Endothelial cell of umbilical vein (primary cell): ENCODE measurements at regions not wholly inside any gene's neighbourhood (a gene's known extent, or its start where the extent isn't known, plus 50 kb on each side); places are given as distances from the start of the nearest gene placed in this dataset.

Experiments used
- BruUV-seq: library from RNA; stranded (reverse); fragments of 400-500 nt; replicated peaks from 2 replicates; lab custom pipeline; 2021; lab: Mats Ljungman, UMichigan
- CTCF ChIA-PET: fragments of 300-600, 350-600 bp; sonication (Branson Sonifier 250); formaldehyde crosslinking; loops from one replicate; lab custom pipeline; 2021; ENCODE audit warnings: antibody characterized with exemption, inconsistent platforms; lab: Charles Lee
- POLR2A ChIA-PET: fragments of 300-600, 350-600 bp; sonication (Branson Sonifier 250); formaldehyde crosslinking; loops from one replicate; lab custom pipeline; 2021; ENCODE audit warnings: antibody characterized with exemption, inconsistent platforms; lab: Charles Lee
- DNase-seq: peaks from one replicate; pipeline ENCODE4 v3.0.0-alpha.2; 2011; ENCODE audit warnings: low read depth, low spot score
- FAIRE-seq: peaks from 2 replicates; lab custom pipeline; 2011; peaks lifted over from hg19 to GRCh38; lab: Jason Lieb, UNC
- H2AFZ ChIP-seq: 2 replicates; pipeline ENCODE4 v1.6.0; 2012; ENCODE audit warnings: low read depth, low read length, control low read depth, inconsistent platforms
- H3K27ac ChIP-seq: 2 replicates; pipeline ENCODE4 v1.5.1; 2011; ENCODE audit warnings: low read depth, mild to moderate bottlenecking, control low read depth, low read length, moderate library complexity; ENCODE audit not compliant: insufficient read depth
- H3K27me3 ChIP-seq, 2 experiments: 2 replicates each; pipeline versions ENCODE4 v1.6.0 to v1.6.1; 2011; ENCODE audit warnings: low read length in 2 of 2, mixed read lengths in 1 of 2; ENCODE audit not compliant: control insufficient read depth in 2 of 2, insufficient read depth in 2 of 2
- H3K36me3 ChIP-seq, 2 experiments: 2 replicates in 1 of 2; 3 replicates in 1 of 2; pipeline ENCODE4 v1.5.1; 2011; ENCODE audit warnings: low read length in 2 of 2, mild to moderate bottlenecking in 1 of 2, moderate library complexity in 1 of 2; ENCODE audit not compliant: control insufficient read depth in 2 of 2, insufficient read depth in 2 of 2; ENCODE audit errors: extremely low read depth in 1 of 2
- H3K4me1 ChIP-seq: 3 replicates; pipeline ENCODE4 v1.5.1; 2011; ENCODE audit warnings: mild to moderate bottlenecking, low read length; ENCODE audit not compliant: control insufficient read depth, insufficient read depth; ENCODE audit errors: extremely low read depth
- H3K4me2 ChIP-seq: 2 replicates; pipeline ENCODE4 v1.6.1; 2011; ENCODE audit warnings: low read length, control low read depth, mixed read lengths; ENCODE audit not compliant: insufficient read depth
- H3K4me3 ChIP-seq, 3 experiments: fragments of 200-600 bp in 1 of 3; sonication (generic), shearing (Covaris generic) in 1 of 3; replicated peaks in 1 of 3; 2 replicates each; pipeline ENCODE4 v1.5.1; 2011 to 2016; ENCODE audit warnings: control low read depth in 3 of 3, low read length in 3 of 3, mild to moderate bottlenecking in 2 of 3, inconsistent platforms in 1 of 3, low read depth in 1 of 3, moderate library complexity in 1 of 3; ENCODE audit not compliant: insufficient read depth in 1 of 3
- H3K79me2 ChIP-seq: 2 replicates; pipeline ENCODE4 v1.6.0; 2012; ENCODE audit warnings: low read length, inconsistent platforms; ENCODE audit not compliant: control insufficient read depth, insufficient read depth
- H3K9ac ChIP-seq: replicated peaks from 2 replicates; pipeline ENCODE3; 2011; ENCODE audit warnings: low read length, control low read depth; ENCODE audit not compliant: insufficient read depth; ENCODE audit errors: extremely low read depth
- H3K9me1 ChIP-seq: replicated peaks from 3 replicates; pipeline ENCODE4 v1.6.0; 2011; ENCODE audit warnings: mild to moderate bottlenecking, low read length; ENCODE audit not compliant: control insufficient read depth, insufficient read depth; ENCODE audit errors: extremely low read depth
- H3K9me3 ChIP-seq: replicated peaks from 2 replicates; pipeline ENCODE4 v1.5.1; 2012; ENCODE audit warnings: low read length, inconsistent platforms; ENCODE audit not compliant: control insufficient read depth, insufficient read depth
- H4K20me1 ChIP-seq: replicated peaks from 2 replicates; pipeline ENCODE3; 2011; ENCODE audit warnings: mild to moderate bottlenecking, low read length; ENCODE audit not compliant: control insufficient read depth, insufficient read depth; ENCODE audit errors: extremely low read depth
- CTCF ChIP-seq, 2 donors: IDR thresholded peaks; 1 replicate in 1 of 2; 2 replicates in 1 of 2; pipeline ENCODE4 v1.5.1; 2011; ENCODE audit warnings: low read length in 2 of 2, mild to moderate bottlenecking in 2 of 2, moderate library complexity in 2 of 2, control low read depth in 1 of 2, inconsistent platforms in 1 of 2, low read depth in 1 of 2; ENCODE audit not compliant: insufficient read depth in 1 of 2; ENCODE audit errors: extremely low read depth in 1 of 2
- EZH2 ChIP-seq: IDR thresholded peaks from 2 replicates; pipeline ENCODE4 v1.6.1; 2012; ENCODE audit warnings: borderline replicate concordance, low read depth, mild to moderate bottlenecking, moderate library complexity, low read length, inconsistent platforms; ENCODE audit not compliant: severe bottlenecking
- FOS ChIP-seq: IDR thresholded peaks from 2 replicates; pipeline ENCODE4 v1.6.1; 2011; ENCODE audit warnings: mild to moderate bottlenecking, low read length, moderate library complexity, borderline replicate concordance; ENCODE audit not compliant: insufficient read depth
- GATA2 ChIP-seq: IDR thresholded peaks from 2 replicates; pipeline ENCODE4 v1.7.0; 2011; ENCODE audit warnings: low read depth, mild to moderate bottlenecking, moderate library complexity, mixed read lengths, low read length; ENCODE audit not compliant: insufficient read length, insufficient read depth
- JUN ChIP-seq: IDR thresholded peaks from 2 replicates; pipeline ENCODE4 v1.6.1; 2011; ENCODE audit warnings: borderline replicate concordance, low read depth; ENCODE audit not compliant: insufficient read length, insufficient read depth
- MAX ChIP-seq: IDR thresholded peaks from 2 replicates; pipeline ENCODE4 v1.6.1; 2011; ENCODE audit not compliant: insufficient read depth, insufficient read length
- MYC ChIP-seq: IDR thresholded peaks from one replicate; pipeline ENCODE4 v1.6.1; 2011; ENCODE audit warnings: mild to moderate bottlenecking, low read depth, low read length
- POLR2A ChIP-seq: IDR thresholded peaks from 2 replicates; pipeline ENCODE4 v1.6.1; 2012; ENCODE audit warnings: low read depth, mild to moderate bottlenecking, control low read depth, low read length
- POLR2AphosphoS5 ChIP-seq: IDR thresholded peaks from 2 replicates; pipeline ENCODE4 v1.6.1; 2012; ENCODE audit warnings: low read depth, mild to moderate bottlenecking, control low read depth, low read length, moderate library complexity; ENCODE audit not compliant: insufficient read depth
- dilution Hi-C: fragments of 300-500 bp; cut with MboI; formaldehyde crosslinking; loops from one replicate; pipeline ENCODE4 v1.15.0; 2019; ENCODE audit warnings: low sequenced_read_pairs; ENCODE audit not compliant: extremely low pct_ligation_motif_present
- intact Hi-C: fragments of 100-400 bp; cut with micrococcal nuclease; formaldehyde crosslinking; loops from one replicate; pipeline ENCODE4 v1.10.0; 2022

GRCh38 chr7:45421806-45422205 is 152.4 kb upstream of the ADCY1 start:
- Histone ChIP-seq H2AFZ (no peak overlapping the region), H3K4me1 (no peaks in the 10 kb centered on the region), H4K20me1 (no peaks in the 10 kb centered on the region), H3K9me1 (no peaks in the 10 kb centered on the region), H3K9me3 (no peaks in the 10 kb centered on the region), H3K79me2 (no peaks in the 10 kb centered on the region), H3K27ac (no peak overlapping the region), H3K36me3 (no peaks in the 10 kb centered on the region), H3K4me2 (no peak overlapping the region), H3K4me3 (no peak overlapping the region), H3K27me3 (no peaks in the 10 kb centered on the region), H3K9ac (no peak overlapping the region)
- BruUV-seq = no TSS peak
- no peak for TF ChIP-seq POLR2A
- no peak for TF ChIP-seq JUN
- no peak for TF ChIP-seq CTCF (IDR thresholded peaks at IDR 0.05; ENCODE audit: extremely low read depth in 1 of 2, insufficient read depth in 1 of 2, low read depth in 1 of 2, low read length in 2 of 2)
- no peak for TF ChIP-seq MYC
- no peak for TF ChIP-seq EZH2
- no peak for TF ChIP-seq FOS
- TF ChIP-seq GATA2 = no peak
- TF ChIP-seq POLR2AphosphoS5 = no peak
- TF ChIP-seq MAX = no peak
- ChIA-PET CTCF (interaction anchor here (1.5 kb wide), 1 partner anchor 12 kb away, joined by 3 read pairs; no protein-coding TSS in a partner anchor), POLR2A (no interaction called here)
- FAIRE-seq (no peak), DNase-seq (no peak)
- intact Hi-C loops (no loop called here), dilution Hi-C loops (no loop called here)
